Heart right ventricle (tissue), 16 donors: ENCODE measurements at regions not wholly inside any gene's neighbourhood (a gene's known extent, or its start where the extent isn't known, plus 50 kb on each side); places are given as distances from the start of the nearest gene placed in this dataset.
A peak's percentile ranks its signal among the peaks of the same experiment; 100 is the strongest.
"Not testable (repeated sequence)": the region's sequence is repeated elsewhere in the genome, so short reads cannot be mapped to it uniquely, and the experiment has no call there.

Experiments used
- ATAC-seq, 8 donors: fragments of 200-7000 bp; cut with Tn5 transposase; one replicate each; pipeline ENCODE4 v1.9.1; 2020; ENCODE audit warnings: mild to moderate bottlenecking in 8 of 8, moderate library complexity in 8 of 8, moderate number of reproducible peaks in 1 of 8
- DNase-seq, 2 donors: peaks; one replicate each; pipeline ENCODE4 v3.0.0-alpha.2; 2020
- H3K27ac ChIP-seq, 10 donors: fragments of 200-600 bp; sonication (generic) in 2 of 10; one replicate each; pipeline versions ENCODE4 v1.5.0 to v1.8.0; 2020 to 2022; ENCODE audit warnings: mild to moderate bottlenecking in 3 of 10
- H3K27me3 ChIP-seq, 7 donors: fragments of 200-600 bp; one replicate each; pipeline ENCODE4 v1.8.0; 2021 to 2022; ENCODE audit warnings: mild to moderate bottlenecking in 2 of 7
- H3K36me3 ChIP-seq, 9 donors: fragments of 200-600 bp; sonication (generic) in 1 of 9; one replicate each; pipeline versions ENCODE4 v1.5.0 to v1.8.0; 2020 to 2022; ENCODE audit warnings: mild to moderate bottlenecking in 2 of 9
- H3K4me1 ChIP-seq, 9 donors: fragments of 200-600 bp; sonication (generic) in 1 of 9; one replicate each; pipeline versions ENCODE4 v1.5.0 to v1.8.0; 2020 to 2022; ENCODE audit warnings: mild to moderate bottlenecking in 4 of 9
- H3K4me3 ChIP-seq, 10 donors: fragments of 200-600 bp; sonication (generic) in 2 of 10; one replicate each; pipeline versions ENCODE4 v1.5.0 to v1.8.0; 2020 to 2022; ENCODE audit warnings: mild to moderate bottlenecking in 7 of 10, moderate library complexity in 2 of 10
- H3K9me3 ChIP-seq, 11 donors: fragments of 200-600 bp in 10 of 11; sonication (generic) in 2 of 11; one replicate each; pipeline versions ENCODE4 v1.5.0 to v1.8.0; 2013 to 2022; ENCODE audit warnings: mild to moderate bottlenecking in 2 of 11, control low read depth in 1 of 11, moderate library complexity in 1 of 11
- CTCF ChIP-seq, 9 donors: fragments of 200-600 bp; sonication (generic) in 2 of 9; IDR thresholded peaks; one replicate each; pipeline versions ENCODE4 v1.5.0 to v1.8.0; 2021 to 2022; ENCODE audit warnings: antibody characterized with exemption in 9 of 9, mild to moderate bottlenecking in 5 of 9, moderate library complexity in 1 of 9
- WGBS, 2 donors: extraction: QIAGEN DNeasy Blood & Tissue Kit; methylation state at CpG; one replicate each; pipeline ENCODE4 v1.1.7; 2013; ENCODE audit warnings: inconsistent platforms in 1 of 2; 5-methylcytosine and 5-hydroxymethylcytosine counted together
- intact Hi-C, 10 donors: fragments of 100-400 bp; cut with DNase I; formaldehyde crosslinking; loops; one replicate each; pipeline versions ENCODE4 v1.11.1 to v1.14.2; 2022
- donor health status: Arrhythmogenic right ventricular cardiomyopathy.
- donor health status: ischemic (EF 13 %, LVEDD 7.1; RV severe dilation, severe dysfunction).
- donor health status: healthy with polysubstance abuse.
- donor health status: DM: no; HTN: yes; CAD: no.
- donor health status: DM: no; HTN: no; CAD: no.
- donor health status: ischemic (EF 25% LVEDD 6.9; RV normal size, moderate dysfunction).
- donor health status: ischemic (EF 25% LVEDD 5.7; RV mildly dilated, moderate dysfunction).
- donor health status: healthy.
- donor health status: DM: yes; HTN: yes; CAD: no.
- donor health status: Ischemic cardiomyopathy.
- donor health status: ischemic (EF 35%, LVEDD 5.7; RV mildly dilated, moderate dysfunction).
- donor health status: nonischemic (EF 11% LVEDD 7.7; RV severe dilation, severe dysfunction).
- donor health status: DM: yes; HTN: yes; CAD: no.
- donor health status: PGD.
- donor health status: ischemic (EF 29% LVEDD 5.4; RV normal size, mild dysfunction).
- donor health status: nonischemic (EF 23%, LVEDD 6.1; RV moderate dilation, normal function).

- Histone ChIP-seq H3K4me1 (peaks cover 0 to 7% (median 0%) of the 10 kb centered on the region in 9 donors), H3K27ac (no peak overlapping the region), H3K36me3 (no peaks in the 10 kb centered on the region), H3K27me3 (peaks cover 0 to 18% (median 0%) of the 10 kb centered on the region in 7 donors), H3K4me3 (no peak overlapping the region), H3K9me3 (no peaks in the 10 kb centered on the region)
- DNase-seq (no peak), ATAC-seq (no peak)
- 98% methylated on average over 4 of the region's 4 CpGs for WGBS, 2 donors
- no peak for TF ChIP-seq CTCF (IDR thresholded peaks at IDR 0.05)
- intact Hi-C loops, result loop anchor here in 4 of 10 donors (10.0 kb wide), 3 partner anchors 76 to 426 kb away; no protein-coding TSS in a partner anchor
Observed at GRCh38 chr22:23380911-23381310, 199.2 kb downstream of the IGLL1 start.

GRCh38 chr22:23380230-23380573 is 199.9 kb downstream of the IGLL1 start:
- no peaks in the 10 kb centered on the region for H3K9me3 ChIP-seq
- no peak for TF ChIP-seq CTCF (IDR thresholded peaks at IDR 0.05)
- peak in 1 of 8 donors; percentile 19 for ATAC-seq
- no peak overlapping the region for H3K27ac ChIP-seq
- no peaks in the 10 kb centered on the region for H3K36me3 ChIP-seq
- no peak overlapping the region for H3K4me3 ChIP-seq
- intact Hi-C loops, result loop anchor here in 4 of 10 donors (10.0 kb wide), 3 partner anchors 75 to 425 kb away; no protein-coding TSS in a partner anchor
- no peak for DNase-seq
- peaks cover 0 to 7% (median 0%) of the 10 kb centered on the region in 9 donors for H3K4me1 ChIP-seq
- 30 to 37% methylated on average over 5 of the region's 5 CpGs for WGBS, 2 donors
- peaks cover 0 to 20% (median 0%) of the 10 kb centered on the region in 7 donors for H3K27me3 ChIP-seq

GRCh38 chr22:23379540-23380229 is 199.4 kb downstream of the BCR start:
- peaks cover 0 to 20% (median 0%) of the 10 kb centered on the region in 7 donors for H3K27me3 ChIP-seq
- ATAC-seq, result peak in 1 of 8 donors; percentile 20
- intact Hi-C loops, result loop anchor here in 5 of 10 donors (5.0 to 10.0 kb wide), 5 partner anchors 57 to 425 kb away; no protein-coding TSS in a partner anchor
- 89 to 95% methylated on average over 15 to 17 of the region's 18 CpGs for WGBS, 2 donors
- H3K27ac ChIP-seq, DNase-seq, H3K36me3 ChIP-seq, H3K4me1 ChIP-seq, H3K9me3 ChIP-seq, H3K4me3 ChIP-seq: not testable (repeated sequence)

GRCh38 chr22:23377767-23378166 is 197.5 kb downstream of the BCR start:
- Histone ChIP-seq H3K27ac (no peak overlapping the region), H3K4me1 (no peaks in the 10 kb centered on the region), H3K9me3 (no peaks in the 10 kb centered on the region), H3K27me3 (peaks cover 0 to 20% (median 0%) of the 10 kb centered on the region in 7 donors), H3K4me3 (no peak overlapping the region), H3K36me3 (no peaks in the 10 kb centered on the region)
- 81 to 83% methylated on average over 6 of the region's 6 CpGs for WGBS, 2 donors
- intact Hi-C loops, result loop anchor here in 2 of 10 donors (5.0 kb wide), 2 partner anchors 55 to 420 kb away; no protein-coding TSS in a partner anchor
- ATAC-seq (no peak), DNase-seq (no peak)
- no peak for TF ChIP-seq CTCF (IDR thresholded peaks at IDR 0.05)

GRCh38 chr22:23376256-23376655 is 195.9 kb downstream of the BCR start:
- intact Hi-C loops, result loop anchor here in 2 of 10 donors (5.0 kb wide), 2 partner anchors 54 to 419 kb away; no protein-coding TSS in a partner anchor
- H3K9me3 ChIP-seq, result no peaks in the 10 kb centered on the region
- H3K4me1 ChIP-seq, result no peaks in the 10 kb centered on the region
- DNase-seq (no peak), ATAC-seq (no peak)
- H3K27ac ChIP-seq, result no peak overlapping the region
- H3K4me3 ChIP-seq, result no peak overlapping the region
- TF ChIP-seq CTCF (IDR thresholded peaks at IDR 0.05), result peak in 3 of 9 donors; percentile 20 to 29 (median 20)
- peaks cover 0 to 29% (median 7%) of the 10 kb centered on the region in 7 donors for H3K27me3 ChIP-seq
- WGBS, 2 donors, result 58 to 63% methylated on average over 6 of the region's 6 CpGs
- H3K36me3 ChIP-seq, result no peaks in the 10 kb centered on the region
